ENCODE measurements at regions not wholly inside any gene's neighbourhood (a gene's known extent, or its start where the extent isn't known, plus 50 kb on each side); places are given as distances from the start of the nearest gene placed in this dataset.

DNA sequence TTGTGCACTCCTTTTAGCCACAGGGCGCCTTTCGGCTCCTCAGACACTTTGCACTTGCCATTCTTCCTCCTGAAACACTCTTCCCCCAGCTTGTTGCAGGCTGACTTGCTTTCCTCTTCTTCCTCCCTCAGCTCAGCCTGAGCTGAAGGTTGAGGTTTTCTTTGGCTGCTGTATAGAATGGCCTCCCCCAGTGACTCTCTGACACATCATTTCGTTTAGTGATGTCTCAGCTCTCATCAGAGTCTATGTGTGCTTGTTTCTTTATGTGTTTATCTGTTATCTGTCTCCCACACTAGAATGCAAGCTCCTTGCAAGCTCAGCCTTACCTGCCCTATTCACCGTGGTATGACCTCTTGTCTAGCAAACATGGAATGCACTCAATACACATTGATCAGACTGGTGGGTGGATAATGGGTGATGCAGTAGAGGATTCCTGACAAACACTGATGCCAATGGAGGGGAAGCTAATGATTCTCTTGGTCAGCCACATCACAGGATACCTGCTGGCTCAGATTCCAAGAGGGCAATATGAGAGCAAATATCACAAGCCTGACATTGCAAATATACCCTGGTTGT lies 112.9 kb upstream of the STC2 start:
- Histone ChIP-seq H3K23ac (ENCODE audit: low read length) (no peak overlapping the region), H2BK15ac (replicated peaks; ENCODE audit: low read depth) (no peak overlapping the region), H3K27ac (ENCODE audit: low read depth, low read length) (no peak overlapping the region), H3K9ac (ENCODE audit: low read length) (no peak overlapping the region), H3K27me3 (ENCODE audit: insufficient read depth, low read length, poor library complexity) (no peaks in the 10 kb centered on the region), H3K79me2 (ENCODE audit: control insufficient read depth, insufficient read depth, low read length) (no peaks in the 10 kb centered on the region), H2BK5ac (ENCODE audit: low read length) (no peak overlapping the region), H3K79me1 (ENCODE audit: low read length) (no peaks in the 10 kb centered on the region), H3K4me2 (ENCODE audit: low read length) (no peak overlapping the region), H4K5ac (ENCODE audit: low read length) (no peak overlapping the region), H2BK120ac (ENCODE audit: low read depth, low read length) (no peak overlapping the region), H3K56ac (ENCODE audit: low read length) (no peak overlapping the region), H3K18ac (ENCODE audit: low read length) (no peak overlapping the region), H3K4me1 (ENCODE audit: control insufficient read depth, low read depth, low read length) (no peaks in the 10 kb centered on the region), H4K8ac (ENCODE audit: low read depth, low read length) (no peak overlapping the region), H3K36me3 (ENCODE audit: control insufficient read depth, insufficient read depth, low read length) (no peaks in the 10 kb centered on the region), H3K4me3 (ENCODE audit: low read length) (no peak overlapping the region), H2AK5ac (ENCODE audit: low read length) (no peak overlapping the region), H3K4ac (ENCODE audit: low read depth, low read length) (no peak overlapping the region)
- DNase-seq, result no peak
- WGBS (ENCODE audit: extremely low coverage, insufficient coverage, low lambda C conversion rate), result no CpG with 5 or more reads among the region's 4 CpGs

DNA sequence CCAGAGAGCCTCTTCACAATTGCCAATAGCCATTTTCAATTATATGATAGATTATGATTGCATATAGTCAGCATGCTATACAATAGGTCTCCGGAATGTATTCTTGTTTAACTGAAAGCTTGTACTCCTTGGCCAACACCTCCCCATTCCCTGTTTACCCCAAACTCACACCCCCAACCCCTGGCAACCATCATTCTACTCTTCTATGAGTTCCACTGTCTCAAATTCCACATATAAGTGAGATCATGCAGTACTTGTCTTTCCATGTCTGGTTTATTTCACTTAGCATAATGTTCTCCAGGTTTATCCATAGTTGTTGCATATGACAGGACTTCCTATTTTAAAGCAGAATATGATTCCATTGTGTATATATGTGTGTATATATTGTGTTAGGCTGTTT lies 110.7 kb upstream of the STC2 start:
- Histone ChIP-seq H3K23ac (ENCODE audit: low read length) (no peak overlapping the region), H3K4me3 (ENCODE audit: low read length) (no peak overlapping the region), H3K79me2 (ENCODE audit: control insufficient read depth, insufficient read depth, low read length) (no peaks in the 10 kb centered on the region), H3K18ac (ENCODE audit: low read length) (no peak overlapping the region), H2BK120ac (ENCODE audit: low read depth, low read length) (no peak overlapping the region), H3K79me1 (ENCODE audit: low read length) (no peaks in the 10 kb centered on the region), H3K27ac (ENCODE audit: low read depth, low read length) (no peak overlapping the region), H4K5ac (ENCODE audit: low read length) (no peak overlapping the region), H3K27me3 (ENCODE audit: insufficient read depth, low read length, poor library complexity) (no peaks in the 10 kb centered on the region), H2BK15ac (replicated peaks; ENCODE audit: low read depth) (no peak overlapping the region), H3K56ac (ENCODE audit: low read length) (no peak overlapping the region), H2AK5ac (ENCODE audit: low read length) (no peak overlapping the region), H3K9ac (ENCODE audit: low read length) (no peak overlapping the region), H3K4me1 (ENCODE audit: control insufficient read depth, low read depth, low read length) (no peaks in the 10 kb centered on the region), H3K4me2 (ENCODE audit: low read length) (no peak overlapping the region), H3K36me3 (ENCODE audit: control insufficient read depth, insufficient read depth, low read length) (no peaks in the 10 kb centered on the region), H3K4ac (ENCODE audit: low read depth, low read length) (no peak overlapping the region), H4K8ac (ENCODE audit: low read depth, low read length) (no peak overlapping the region), H2BK5ac (ENCODE audit: low read length) (no peak overlapping the region)
- DNase-seq, result no peak
- no CpG with 5 or more reads among the region's 1 CpG for WGBS (ENCODE audit: extremely low coverage, insufficient coverage, low lambda C conversion rate)

DNA sequence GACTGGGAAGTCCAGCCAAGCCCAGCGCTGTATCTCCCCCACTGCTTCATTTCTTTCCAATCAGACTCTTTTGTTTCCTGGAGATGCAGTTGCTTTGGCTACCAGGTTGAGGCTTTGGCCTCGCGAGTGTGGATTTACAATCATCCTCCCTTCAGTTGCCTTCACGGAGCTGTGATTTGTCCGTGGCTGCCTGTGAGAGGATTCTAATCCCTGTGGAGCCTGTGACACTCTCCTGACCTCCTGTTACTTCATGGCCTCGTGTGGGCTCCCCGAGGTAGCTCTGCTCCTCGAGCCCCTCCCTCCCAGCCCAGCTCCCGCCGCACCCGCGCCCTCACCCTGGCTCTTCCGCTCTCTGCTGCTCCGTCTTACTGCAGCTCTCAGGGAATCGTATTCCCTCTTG lies 107.2 kb upstream of the STC2 start:
- Histone ChIP-seq H3K18ac (ENCODE audit: low read length) (no peak overlapping the region), H3K4me2 (ENCODE audit: low read length) (no peak overlapping the region), H3K9ac (ENCODE audit: low read length) (no peak overlapping the region), H3K79me1 (ENCODE audit: low read length) (no peaks in the 10 kb centered on the region), H3K79me2 (ENCODE audit: control insufficient read depth, insufficient read depth, low read length) (no peaks in the 10 kb centered on the region), H3K23ac (ENCODE audit: low read length) (no peak overlapping the region), H3K27me3 (ENCODE audit: insufficient read depth, low read length, poor library complexity) (no peaks in the 10 kb centered on the region), H4K8ac (ENCODE audit: low read depth, low read length) (no peak overlapping the region), H3K4ac (ENCODE audit: low read depth, low read length) (no peak overlapping the region), H3K36me3 (ENCODE audit: control insufficient read depth, insufficient read depth, low read length) (no peaks in the 10 kb centered on the region), H3K4me3 (ENCODE audit: low read length) (no peak overlapping the region), H2BK15ac (replicated peaks; ENCODE audit: low read depth) (no peak overlapping the region), H3K56ac (ENCODE audit: low read length) (no peak overlapping the region), H2BK5ac (ENCODE audit: low read length) (no peak overlapping the region), H2BK120ac (ENCODE audit: low read depth, low read length) (no peak overlapping the region), H4K5ac (ENCODE audit: low read length) (no peak overlapping the region), H2AK5ac (ENCODE audit: low read length) (no peak overlapping the region), H3K27ac (ENCODE audit: low read depth, low read length) (no peak overlapping the region), H3K4me1 (ENCODE audit: control insufficient read depth, low read depth, low read length) (no peaks in the 10 kb centered on the region)
- DNase-seq, result no peak
- whole genome bisulfite sequencing (ENCODE audit: extremely low coverage, insufficient coverage, low lambda C conversion rate), result no CpG with 5 or more reads among the region's 15 CpGs

DNA sequence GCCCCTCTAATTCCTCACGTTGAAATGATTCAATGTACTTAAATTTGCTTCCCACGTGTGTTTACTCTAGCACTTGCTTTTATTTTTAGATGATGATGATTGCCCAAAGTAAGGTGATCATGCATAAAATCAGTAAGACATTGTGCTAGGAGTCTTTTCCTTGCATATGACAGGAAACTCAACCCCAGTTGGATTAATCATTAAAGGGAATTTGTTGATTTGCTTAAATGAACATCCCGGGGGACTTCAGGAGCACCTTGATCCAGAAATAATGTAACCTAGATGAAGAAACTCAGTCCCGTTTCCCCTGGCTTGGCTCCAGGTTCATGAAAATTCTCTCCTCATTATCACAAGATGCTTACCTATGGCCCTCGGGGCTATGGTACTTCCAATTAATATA lies 106.1 kb upstream of the STC2 start:
- no peak overlapping the region for H3K4me3 ChIP-seq (ENCODE audit: low read length)
- no peak overlapping the region for H4K5ac ChIP-seq (ENCODE audit: low read length)
- no peak overlapping the region for H2AK5ac ChIP-seq (ENCODE audit: low read length)
- DNase-seq, result no peak
- no CpG with 5 or more reads among the region's 5 CpGs for WGBS (ENCODE audit: extremely low coverage, insufficient coverage, low lambda C conversion rate)
- H2BK120ac ChIP-seq (ENCODE audit: low read depth, low read length), result no peak overlapping the region
- H3K27ac ChIP-seq (ENCODE audit: low read depth, low read length), result no peak overlapping the region
- H2BK15ac ChIP-seq (replicated peaks; ENCODE audit: low read depth), result no peak overlapping the region
- H2BK5ac ChIP-seq (ENCODE audit: low read length), result no peak overlapping the region
- no peaks in the 10 kb centered on the region for H3K27me3 ChIP-seq (ENCODE audit: insufficient read depth, low read length, poor library complexity)
- no peaks in the 10 kb centered on the region for H3K36me3 ChIP-seq (ENCODE audit: control insufficient read depth, insufficient read depth, low read length)
- no peak overlapping the region for H3K4me2 ChIP-seq (ENCODE audit: low read length)
- H3K9ac ChIP-seq (ENCODE audit: low read length), result no peak overlapping the region
- no peak overlapping the region for H3K23ac ChIP-seq (ENCODE audit: low read length)
- no peak overlapping the region for H4K8ac ChIP-seq (ENCODE audit: low read depth, low read length)
- H3K79me1 ChIP-seq (ENCODE audit: low read length), result no peaks in the 10 kb centered on the region
- no peaks in the 10 kb centered on the region for H3K4me1 ChIP-seq (ENCODE audit: control insufficient read depth, low read depth, low read length)
- no peak overlapping the region for H3K18ac ChIP-seq (ENCODE audit: low read length)
- no peak overlapping the region for H3K56ac ChIP-seq (ENCODE audit: low read length)
- no peak overlapping the region for H3K4ac ChIP-seq (ENCODE audit: low read depth, low read length)
- H3K79me2 ChIP-seq (ENCODE audit: control insufficient read depth, insufficient read depth, low read length), result no peaks in the 10 kb centered on the region

DNA sequence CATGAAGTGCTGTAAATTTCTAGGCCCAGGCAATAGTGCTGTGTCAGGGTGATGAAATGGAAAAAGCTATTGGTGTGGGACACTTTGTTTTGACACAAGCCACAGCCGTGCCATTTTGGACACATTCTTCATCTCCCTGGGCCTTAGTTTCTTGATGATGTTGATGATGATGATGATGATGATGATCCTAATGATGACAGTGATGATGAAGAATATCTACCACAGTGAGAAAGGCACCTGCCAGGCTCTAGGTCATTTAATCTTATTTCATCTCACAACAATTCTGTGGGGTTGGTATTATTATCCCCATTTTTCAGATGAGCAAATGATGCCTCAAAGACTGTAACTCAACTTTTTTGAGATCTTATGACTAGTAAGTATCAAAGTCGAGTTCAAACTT lies 102.2 kb upstream of the STC2 start:
- H3K27me3 ChIP-seq (ENCODE audit: insufficient read depth, low read length, poor library complexity), result no peaks in the 10 kb centered on the region
- H3K4ac ChIP-seq (ENCODE audit: low read depth, low read length), result no peak overlapping the region
- no peak overlapping the region for H2BK120ac ChIP-seq (ENCODE audit: low read depth, low read length)
- no peak overlapping the region for H3K23ac ChIP-seq (ENCODE audit: low read length)
- no peak overlapping the region for H3K9ac ChIP-seq (ENCODE audit: low read length)
- H3K18ac ChIP-seq (ENCODE audit: low read length), result no peak overlapping the region
- no peak for DNase-seq
- no peak overlapping the region for H2AK5ac ChIP-seq (ENCODE audit: low read length)
- no peaks in the 10 kb centered on the region for H3K79me2 ChIP-seq (ENCODE audit: control insufficient read depth, insufficient read depth, low read length)
- H3K4me2 ChIP-seq (ENCODE audit: low read length), result no peak overlapping the region
- H3K27ac ChIP-seq (ENCODE audit: low read depth, low read length), result no peak overlapping the region
- no peak overlapping the region for H3K4me3 ChIP-seq (ENCODE audit: low read length)
- H2BK15ac ChIP-seq (replicated peaks; ENCODE audit: low read depth), result no peak overlapping the region
- H4K8ac ChIP-seq (ENCODE audit: low read depth, low read length), result no peak overlapping the region
- no peaks in the 10 kb centered on the region for H3K79me1 ChIP-seq (ENCODE audit: low read length)
- H3K56ac ChIP-seq (ENCODE audit: low read length), result no peak overlapping the region
- no peaks in the 10 kb centered on the region for H3K4me1 ChIP-seq (ENCODE audit: control insufficient read depth, low read depth, low read length)
- no CpG with 5 or more reads among the region's 2 CpGs for WGBS (ENCODE audit: extremely low coverage, insufficient coverage, low lambda C conversion rate)
- H4K5ac ChIP-seq (ENCODE audit: low read length), result no peak overlapping the region
- H2BK5ac ChIP-seq (ENCODE audit: low read length), result no peak overlapping the region
- no peaks in the 10 kb centered on the region for H3K36me3 ChIP-seq (ENCODE audit: control insufficient read depth, insufficient read depth, low read length)

DNA sequence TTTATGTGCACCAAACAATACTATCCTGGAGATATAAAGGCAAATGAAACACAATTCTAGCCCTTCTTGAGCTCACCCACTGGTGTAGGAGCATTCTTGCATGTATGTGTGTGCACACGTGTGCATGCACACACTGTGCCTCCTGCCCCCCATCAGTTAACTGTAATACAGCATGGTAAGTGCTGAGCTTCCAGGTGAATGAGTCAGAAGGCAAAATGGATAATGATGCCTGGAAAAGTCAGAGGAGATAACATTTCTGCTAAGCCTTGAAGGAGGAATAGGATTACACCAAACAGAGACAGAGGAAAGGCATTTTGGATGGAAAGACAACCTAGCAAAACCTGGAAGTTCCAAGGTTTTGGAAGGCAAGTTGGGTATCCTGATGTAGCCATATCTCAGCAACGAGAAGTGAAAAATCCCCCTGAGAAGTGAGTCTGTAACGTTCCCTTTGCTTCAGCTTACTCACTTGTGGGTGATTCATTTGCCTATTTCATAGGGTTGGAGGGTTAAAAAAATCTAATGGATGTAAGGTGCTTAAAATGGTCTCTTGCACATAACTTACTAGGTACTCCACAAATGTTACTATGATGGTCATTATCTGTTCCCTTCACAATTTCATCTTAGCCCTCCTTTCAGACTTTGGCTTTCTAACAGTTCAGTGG lies 101.4 kb upstream of the STC2 start:
- no peak overlapping the region for H3K4me2 ChIP-seq (ENCODE audit: low read length)
- H3K56ac ChIP-seq (ENCODE audit: low read length), result no peak overlapping the region
- no peak overlapping the region for H2BK120ac ChIP-seq (ENCODE audit: low read depth, low read length)
- H3K4ac ChIP-seq (ENCODE audit: low read depth, low read length), result no peak overlapping the region
- H3K27me3 ChIP-seq (ENCODE audit: insufficient read depth, low read length, poor library complexity), result no peaks in the 10 kb centered on the region
- H3K9ac ChIP-seq (ENCODE audit: low read length), result no peak overlapping the region
- H4K8ac ChIP-seq (ENCODE audit: low read depth, low read length), result no peak overlapping the region
- no peak overlapping the region for H2BK15ac ChIP-seq (replicated peaks; ENCODE audit: low read depth)
- no peaks in the 10 kb centered on the region for H3K79me1 ChIP-seq (ENCODE audit: low read length)
- DNase-seq, result no peak
- no peak overlapping the region for H2AK5ac ChIP-seq (ENCODE audit: low read length)
- no peak overlapping the region for H3K18ac ChIP-seq (ENCODE audit: low read length)
- H3K36me3 ChIP-seq (ENCODE audit: control insufficient read depth, insufficient read depth, low read length), result no peaks in the 10 kb centered on the region
- WGBS (ENCODE audit: extremely low coverage, insufficient coverage, low lambda C conversion rate), result no CpG with 5 or more reads among the region's 3 CpGs
- H4K5ac ChIP-seq (ENCODE audit: low read length), result no peak overlapping the region
- no peaks in the 10 kb centered on the region for H3K79me2 ChIP-seq (ENCODE audit: control insufficient read depth, insufficient read depth, low read length)
- H3K27ac ChIP-seq (ENCODE audit: low read depth, low read length), result no peak overlapping the region
- no peaks in the 10 kb centered on the region for H3K4me1 ChIP-seq (ENCODE audit: control insufficient read depth, low read depth, low read length)
- no peak overlapping the region for H3K4me3 ChIP-seq (ENCODE audit: low read length)
- no peak overlapping the region for H3K23ac ChIP-seq (ENCODE audit: low read length)
- H2BK5ac ChIP-seq (ENCODE audit: low read length), result no peak overlapping the region

All from mesendoderm (in vitro differentiated cells).